Stimulated activated CD8-positive, alpha-beta memory T cell treated with anti-CD3 and anti-CD28 coated beads, Interleukin-4, amount 100 ng/mL, for 4 hours (primary cell): ENCODE measurements at regions not wholly inside any gene's neighbourhood (a gene's known extent, or its start where the extent isn't known, plus 50 kb on each side); places are given as distances from the start of the nearest gene placed in this dataset.
"Not testable (repeated sequence)": the region's sequence is repeated elsewhere in the genome, so short reads cannot be mapped to it uniquely, and the experiment has no call there.

Experiments used
- DNase-seq, 2 donors: peaks; one replicate each; pipeline ENCODE4 v3.0.0-alpha.2; 2020; ENCODE audit warnings: low read depth in 2 of 2, low spot score in 1 of 2

GRCh38 chr17:45554479-45554878, 64.0 kb upstream of the PLEKHM1 start:
- not testable (repeated sequence) for DNase-seq

- DNase-seq: not testable (repeated sequence)
Measured at GRCh38 chr17:45558821-45559220, 68.3 kb upstream of the PLEKHM1 start.

- not testable (repeated sequence) for DNase-seq
Measured at GRCh38 chr17:45562868-45563267, 72.3 kb upstream of the PLEKHM1 start.

- not testable (repeated sequence) for DNase-seq
Measured at GRCh38 chr17:45563283-45563682, 72.8 kb upstream of the PLEKHM1 start.

- not testable (repeated sequence) for DNase-seq
Measured at GRCh38 chr17:45568275-45568674, 77.8 kb upstream of the PLEKHM1 start.

- not testable (repeated sequence) for DNase-seq
Measured at GRCh38 chr17:45573326-45573725, 82.8 kb upstream of the PLEKHM1 start.

- DNase-seq: no peak
Measured at GRCh38 chr17:45573924-45574770, 83.6 kb upstream of the PLEKHM1 start.

GRCh38 chr17:45575126-45575885, 84.8 kb upstream of the PLEKHM1 start:
- no peak for DNase-seq

GRCh38 chr17:45576527-45577307, 86.2 kb upstream of the PLEKHM1 start:
- not testable (repeated sequence) for DNase-seq

GRCh38 chr17:45577571-45578279, 87.2 kb upstream of the PLEKHM1 start:
- no peak for DNase-seq

- DNase-seq: no peak
Measured at GRCh38 chr17:45578516-45579455, 88.3 kb upstream of the PLEKHM1 start.

- DNase-seq: no peak
Measured at GRCh38 chr17:45579529-45580495, 89.3 kb upstream of the PLEKHM1 start.

GRCh38 chr17:45580924-45581323, 90.4 kb upstream of the PLEKHM1 start:
- DNase-seq: no peak

- DNase-seq: no peak
Measured at GRCh38 chr17:45581860-45582259, 91.3 kb upstream of the PLEKHM1 start.

GRCh38 chr17:45584092-45585036, 93.8 kb upstream of the PLEKHM1 start:
- DNase-seq: peak; percentile 33 to 50

GRCh38 chr17:45585037-45585733, 94.7 kb upstream of the PLEKHM1 start:
- DNase-seq: peak; percentile 74 to 75
